ENCODE measurements at regions not wholly inside any gene's neighbourhood (a gene's known extent, or its start where the extent isn't known, plus 50 kb on each side); places are given as distances from the start of the nearest gene placed in this dataset.

GRCh38 chr13:79108914-79109643 is 297.0 kb downstream of the RBM26 start:
- 3% methylated on average over 1 of the region's 1 CpG for WGBS (ENCODE audit: low lambda C conversion rate)
- intact Hi-C loops (cut with micrococcal nuclease; ENCODE audit: unreplicated experiment): no loop called here
- H4K20me1 ChIP-seq (ENCODE audit: insufficient read depth, low read length): no peaks in the 10 kb centered on the region
- in situ Hi-C loops (cut with HindIII; ENCODE audit: extremely low pct_ligation_motif_present, low pct_unique_long_range_greater_than_20kb): no loop called here
- no peaks in the 10 kb centered on the region for H3K9me3 ChIP-seq (ENCODE audit: low read length)
- H3K27me3 ChIP-seq (ENCODE audit: control insufficient read depth in 1 of 2, insufficient read depth in 2 of 2, low read length in 2 of 2): no peaks in the 10 kb centered on the region
- H3K4me3 ChIP-seq (replicated peaks in 1 of 3; ENCODE audit: insufficient read depth in 1 of 3, low read depth in 2 of 3, low read length in 3 of 3): no peak overlapping the region
- no peaks in the 10 kb centered on the region for H3K79me2 ChIP-seq (ENCODE audit: insufficient read depth, low read length)
- no peak for FAIRE-seq
- H2AFZ ChIP-seq (ENCODE audit: low read length): no peak overlapping the region
- H3K36me3 ChIP-seq (replicated peaks in 1 of 2; ENCODE audit: control insufficient read depth in 1 of 2, insufficient read depth in 2 of 2, low read length in 2 of 2): no peaks in the 10 kb centered on the region
- ATAC-seq: no peak
- CTCF ChIA-PET (ENCODE audit: low intra/inter-chr PET ratio, low total read pairs): no interaction called here
- H3K4me2 ChIP-seq (ENCODE audit: low read depth, low read length): no peak overlapping the region
- no peak overlapping the region for H3K27ac ChIP-seq (ENCODE audit: extremely low read length, insufficient read depth, low read length)
- DNase-seq (ENCODE audit: low spot score): no peak
- no TSS peak for BruUV-seq (replicated peaks)
- no peaks in the 10 kb centered on the region for H3K4me1 ChIP-seq (ENCODE audit: insufficient read depth, low read length)
- TF ChIP-seq JUN (CRISPR knock-in tag; IDR thresholded peaks at IDR 0.05) (no peak), ZZZ3 (CRISPR knock-in tag; IDR thresholded peaks at IDR 0.05; ENCODE audit: borderline replicate concordance) (no peak), MXD3 (CRISPR knock-in tag; IDR thresholded peaks at IDR 0.05) (no peak), AGO2 (optimal IDR thresholded peaks at IDR 0.05; ENCODE audit: low read depth, low read length) (no peak), ZNF841 (CRISPR knock-in tag; IDR thresholded peaks at IDR 0.05; ENCODE audit: borderline replicate concordance) (no peak), ZXDC (CRISPR knock-in tag; IDR thresholded peaks at IDR 0.05) (no peak), HNF1B (CRISPR knock-in tag; IDR thresholded peaks at IDR 0.05) (no peak)
- POLR2A ChIA-PET: no interaction called here
- no peak overlapping the region for H3K9ac ChIP-seq (ENCODE audit: insufficient read depth, low read depth, low read length)
